MM.1S (cell line): ENCODE measurements at regions not wholly inside any gene's neighbourhood (a gene's known extent, or its start where the extent isn't known, plus 50 kb on each side); places are given as distances from the start of the nearest gene placed in this dataset.

Experiments
- EZH2 ChIP-seq: fragments of 300-600 bp; sonication (generic); optimal IDR thresholded peaks from 2 replicates; pipeline ENCODE3; 2017; ENCODE audit warnings: low read depth, mild to moderate bottlenecking, antibody characterized with exemption, low read length, mixed read lengths
- TF ChIP-seq, protein P1 (sequence below): fragments of 300-600 bp; sonication (generic); IDR thresholded peaks from 2 replicates; pipeline ENCODE4 v1.5.1; 2016; ENCODE audit warnings: antibody characterized with exemption, low read length, mixed read lengths

- TF ChIP-seq, protein P1, sequence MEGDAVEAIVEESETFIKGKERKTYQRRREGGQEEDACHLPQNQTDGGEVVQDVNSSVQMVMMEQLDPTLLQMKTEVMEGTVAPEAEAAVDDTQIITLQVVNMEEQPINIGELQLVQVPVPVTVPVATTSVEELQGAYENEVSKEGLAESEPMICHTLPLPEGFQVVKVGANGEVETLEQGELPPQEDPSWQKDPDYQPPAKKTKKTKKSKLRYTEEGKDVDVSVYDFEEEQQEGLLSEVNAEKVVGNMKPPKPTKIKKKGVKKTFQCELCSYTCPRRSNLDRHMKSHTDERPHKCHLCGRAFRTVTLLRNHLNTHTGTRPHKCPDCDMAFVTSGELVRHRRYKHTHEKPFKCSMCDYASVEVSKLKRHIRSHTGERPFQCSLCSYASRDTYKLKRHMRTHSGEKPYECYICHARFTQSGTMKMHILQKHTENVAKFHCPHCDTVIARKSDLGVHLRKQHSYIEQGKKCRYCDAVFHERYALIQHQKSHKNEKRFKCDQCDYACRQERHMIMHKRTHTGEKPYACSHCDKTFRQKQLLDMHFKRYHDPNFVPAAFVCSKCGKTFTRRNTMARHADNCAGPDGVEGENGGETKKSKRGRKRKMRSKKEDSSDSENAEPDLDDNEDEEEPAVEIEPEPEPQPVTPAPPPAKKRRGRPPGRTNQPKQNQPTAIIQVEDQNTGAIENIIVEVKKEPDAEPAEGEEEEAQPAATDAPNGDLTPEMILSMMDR: no peak
- no peak for TF ChIP-seq EZH2
Measured at GRCh38 chr21:41681939-41682718, 84.7 kb downstream of the RIPK4 start.
